ENCODE measurements at regions not wholly inside any gene's neighbourhood (a gene's known extent, or its start where the extent isn't known, plus 50 kb on each side); places are given as distances from the start of the nearest gene placed in this dataset.
A peak's percentile ranks its signal among the peaks of the same experiment; 100 is the strongest.

DNA sequence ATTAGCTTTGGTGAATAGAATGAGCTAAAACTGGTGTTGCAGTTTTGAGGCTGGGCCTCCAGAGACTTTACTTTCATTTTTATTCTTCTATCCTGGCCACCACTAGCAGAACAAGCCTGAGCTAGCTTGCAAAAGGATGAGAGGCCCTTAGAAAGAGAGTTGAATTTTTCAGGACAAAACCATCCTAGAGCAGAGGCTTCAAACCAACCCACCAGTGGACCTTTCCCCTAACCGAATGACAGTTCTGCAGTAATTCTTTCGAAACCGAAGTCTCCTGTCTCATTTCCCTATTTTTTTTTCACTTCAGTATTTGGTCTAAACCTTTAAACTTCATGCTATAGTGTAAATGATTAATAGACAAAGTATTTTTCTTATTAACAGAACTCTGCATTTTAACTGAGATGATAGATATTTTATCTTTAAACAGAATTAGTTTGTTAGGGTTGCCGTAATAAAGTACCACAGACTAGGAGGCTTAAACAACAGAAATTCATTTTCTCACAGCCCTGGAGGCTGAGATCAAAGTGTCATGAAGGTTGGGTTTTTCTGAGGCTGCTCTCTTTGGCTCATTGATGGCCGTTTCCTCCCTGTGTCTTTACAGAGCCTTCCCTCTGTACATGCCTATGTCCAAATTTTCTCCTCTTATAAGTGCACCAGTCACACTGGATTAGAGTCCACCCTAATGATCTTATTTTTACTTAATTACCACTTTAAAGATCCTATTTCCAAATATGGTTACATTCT is 80.6 kb upstream of the PAK5 start:
- Mint-ChIP-seq H3K36me3 (ENCODE audit: insufficient read depth, unreplicated experiment) (no peaks in the 10 kb centered on the region), H3K4me3 (ENCODE audit: low read depth, unreplicated experiment) (no peak overlapping the region), H3K9me3 (ENCODE audit: low read depth, unreplicated experiment) (no peaks in the 10 kb centered on the region), H3K4me1 (ENCODE audit: low read depth, unreplicated experiment) (no peaks in the 10 kb centered on the region), H3K27ac (ENCODE audit: unreplicated experiment) (no peak overlapping the region), H3K27me3 (ENCODE audit: unreplicated experiment) (no peaks in the 10 kb centered on the region)
- CTCF ChIA-PET: interaction anchor here (0.6 kb wide), 1 partner anchor 395 kb away, joined by 3 read pairs; no protein-coding TSS in a partner anchor
- no peak for TF ChIP-seq CTCF (IDR thresholded peaks at IDR 0.05; ENCODE audit: unreplicated experiment)
- BruUV-seq (replicated peaks): no TSS peak
- no peak for DNase-seq
- intact Hi-C loops (cut with micrococcal nuclease; ENCODE audit: unreplicated experiment): no loop called here

- CTCF ChIA-PET: no interaction called here
These were observed 79.5 kb upstream of the PAK5 start for GRCh38 chr20:9918348-9918747.

DNA sequence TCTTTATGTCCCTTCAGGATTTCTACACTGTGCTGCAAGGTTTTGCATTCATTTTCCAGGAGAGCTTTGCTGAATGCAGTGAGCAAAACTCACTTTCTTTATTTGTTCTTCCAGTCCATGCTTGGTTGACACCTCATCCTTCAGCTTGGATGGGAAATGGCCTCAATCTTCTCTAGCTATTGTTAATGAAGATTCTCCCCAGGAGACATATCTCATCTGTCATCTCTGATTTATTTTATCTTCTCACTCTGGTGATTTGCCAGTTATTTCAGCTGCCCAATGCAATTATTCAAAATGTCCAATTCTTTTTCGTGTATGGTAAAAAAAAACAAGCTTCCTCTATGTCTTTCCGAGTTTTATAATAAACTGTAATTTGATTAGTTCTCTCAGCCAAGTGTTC is 77.9 kb upstream of the PAK5 start:
- no peak overlapping the region for H3K4me3 Mint-ChIP-seq (ENCODE audit: low read depth, unreplicated experiment)
- intact Hi-C loops (cut with micrococcal nuclease; ENCODE audit: unreplicated experiment): no loop called here
- H3K4me1 Mint-ChIP-seq (ENCODE audit: low read depth, unreplicated experiment): no peaks in the 10 kb centered on the region
- TF ChIP-seq CTCF (IDR thresholded peaks at IDR 0.05; ENCODE audit: unreplicated experiment): no peak
- CTCF ChIA-PET: no interaction called here
- H3K36me3 Mint-ChIP-seq (ENCODE audit: insufficient read depth, unreplicated experiment): no peaks in the 10 kb centered on the region
- no TSS peak for BruUV-seq (replicated peaks)
- no peaks in the 10 kb centered on the region for H3K9me3 Mint-ChIP-seq (ENCODE audit: low read depth, unreplicated experiment)
- H3K27me3 Mint-ChIP-seq (ENCODE audit: unreplicated experiment): no peaks in the 10 kb centered on the region
- no peak overlapping the region for H3K27ac Mint-ChIP-seq (ENCODE audit: unreplicated experiment)
- DNase-seq: no peak

More at GRCh38 chr20:9918348-9918747, 79.5 kb upstream of the PAK5 start:
- no peak overlapping the region for H3K27ac Mint-ChIP-seq (ENCODE audit: unreplicated experiment)
- TF ChIP-seq CTCF (IDR thresholded peaks at IDR 0.05; ENCODE audit: unreplicated experiment): no peak
- no peaks in the 10 kb centered on the region for H3K27me3 Mint-ChIP-seq (ENCODE audit: unreplicated experiment)
- intact Hi-C loops (cut with micrococcal nuclease; ENCODE audit: unreplicated experiment): no loop called here
- no peak overlapping the region for H3K4me3 Mint-ChIP-seq (ENCODE audit: low read depth, unreplicated experiment)
- no peaks in the 10 kb centered on the region for H3K9me3 Mint-ChIP-seq (ENCODE audit: low read depth, unreplicated experiment)
- BruUV-seq (replicated peaks): no TSS peak
- H3K36me3 Mint-ChIP-seq (ENCODE audit: insufficient read depth, unreplicated experiment): no peaks in the 10 kb centered on the region
- no peaks in the 10 kb centered on the region for H3K4me1 Mint-ChIP-seq (ENCODE audit: low read depth, unreplicated experiment)
- no peak for DNase-seq

DNA sequence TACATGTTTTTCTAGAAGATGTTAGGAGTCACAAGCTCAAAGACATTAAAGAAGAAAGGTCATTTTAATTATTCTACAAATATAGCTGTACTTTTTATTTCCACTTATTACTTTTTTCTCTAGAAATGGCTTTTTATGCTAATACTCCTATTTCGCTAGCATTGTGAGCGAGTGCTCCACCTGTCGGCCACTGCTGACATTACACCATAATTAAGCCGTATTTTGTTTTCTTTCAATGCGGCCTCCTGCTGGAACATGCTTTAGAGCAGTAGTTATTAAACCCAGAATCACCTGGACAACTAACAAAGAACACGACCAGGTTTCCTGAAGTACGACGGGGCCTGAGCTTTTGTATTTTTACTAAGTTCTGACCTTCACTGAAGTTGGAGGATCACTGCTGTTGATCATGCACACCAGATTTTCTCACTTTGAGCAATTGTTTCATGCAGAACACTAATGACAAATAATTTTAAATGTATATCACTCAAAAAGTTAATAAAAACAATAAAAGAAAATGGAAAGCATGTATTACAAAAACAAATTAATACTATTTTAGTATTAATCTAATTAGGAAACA is 74.1 kb upstream of the PAK5 start:
- no peak overlapping the region for H3K4me3 Mint-ChIP-seq (ENCODE audit: low read depth, unreplicated experiment)
- DNase-seq: peak; percentile 36
- H3K36me3 Mint-ChIP-seq (ENCODE audit: insufficient read depth, unreplicated experiment): no peaks in the 10 kb centered on the region
- H3K9me3 Mint-ChIP-seq (ENCODE audit: low read depth, unreplicated experiment): no peaks in the 10 kb centered on the region
- peaks cover 8% of the 10 kb centered on the region for H3K4me1 Mint-ChIP-seq (ENCODE audit: low read depth, unreplicated experiment)
- H3K27ac Mint-ChIP-seq (ENCODE audit: unreplicated experiment): no peak overlapping the region
- BruUV-seq (replicated peaks): no TSS peak
- peak; percentile 41 for TF ChIP-seq CTCF (IDR thresholded peaks at IDR 0.05; ENCODE audit: unreplicated experiment)
- intact Hi-C loops (cut with micrococcal nuclease; ENCODE audit: unreplicated experiment): loop anchor here (1.0 kb wide), 1 partner anchor 295 kb away; no protein-coding TSS in a partner anchor
- CTCF ChIA-PET: interaction anchor here (1.4 kb wide), 1 partner anchor 295 kb away, joined by 4 read pairs; no protein-coding TSS in a partner anchor
- no peaks in the 10 kb centered on the region for H3K27me3 Mint-ChIP-seq (ENCODE audit: unreplicated experiment)
